PC-9 (cell line): ENCODE measurements at regions not wholly inside any gene's neighbourhood (a gene's known extent, or its start where the extent isn't known, plus 50 kb on each side); places are given as distances from the start of the nearest gene placed in this dataset.

Experiments
- EZH2 ChIP-seq: fragments of 200-600 bp; sonication (generic); IDR thresholded peaks from 2 replicates; pipeline ENCODE4 v1.8.0; 2017; ENCODE audit warnings: antibody characterized with exemption, low read depth
- TF ChIP-seq, protein P1 (sequence below): fragments of 200-600 bp; sonication (generic); conservative IDR thresholded peaks from 2 replicates; pipeline ENCODE4 v1.6.1; 2017; ENCODE audit warnings: mixed run types, antibody characterized with exemption, mild to moderate bottlenecking, moderate library complexity

DNA sequence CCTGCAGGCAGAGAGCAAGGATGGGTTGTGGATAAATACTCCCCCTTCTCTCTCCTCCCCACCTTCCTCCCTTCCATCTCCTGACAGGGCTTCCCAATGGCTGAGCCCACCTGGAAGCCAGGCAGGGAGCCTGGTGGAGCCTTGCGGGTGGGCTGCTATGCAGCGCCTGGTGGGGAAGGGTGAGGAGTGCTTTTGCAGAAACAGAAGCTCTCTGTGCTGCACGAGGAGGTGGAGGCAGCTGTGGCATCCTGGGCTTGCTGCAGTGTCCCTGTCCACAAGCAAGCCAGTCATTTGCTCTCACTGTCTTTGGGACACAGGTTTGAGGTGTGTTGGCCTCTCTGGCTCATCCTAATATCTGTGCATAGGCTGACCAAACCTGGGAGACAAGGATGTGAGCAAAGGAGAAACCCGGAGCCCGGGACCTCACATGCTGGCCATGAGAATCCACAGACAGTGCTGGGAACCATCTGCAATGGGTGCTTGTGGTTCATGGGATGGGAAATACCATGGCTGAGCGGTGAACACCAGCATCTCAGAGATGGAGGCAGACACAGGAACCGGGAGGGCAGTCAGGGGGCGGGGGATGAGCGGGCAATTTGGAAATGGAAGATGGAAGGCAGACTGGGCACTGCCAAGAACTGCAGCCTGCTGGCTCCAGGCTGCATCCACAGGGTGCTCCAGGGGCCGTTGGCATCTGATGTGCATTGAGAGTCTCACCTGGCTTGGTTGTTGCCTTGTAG is 364.2 kb downstream of the GLRX3 start:
- TF ChIP-seq, protein P1, sequence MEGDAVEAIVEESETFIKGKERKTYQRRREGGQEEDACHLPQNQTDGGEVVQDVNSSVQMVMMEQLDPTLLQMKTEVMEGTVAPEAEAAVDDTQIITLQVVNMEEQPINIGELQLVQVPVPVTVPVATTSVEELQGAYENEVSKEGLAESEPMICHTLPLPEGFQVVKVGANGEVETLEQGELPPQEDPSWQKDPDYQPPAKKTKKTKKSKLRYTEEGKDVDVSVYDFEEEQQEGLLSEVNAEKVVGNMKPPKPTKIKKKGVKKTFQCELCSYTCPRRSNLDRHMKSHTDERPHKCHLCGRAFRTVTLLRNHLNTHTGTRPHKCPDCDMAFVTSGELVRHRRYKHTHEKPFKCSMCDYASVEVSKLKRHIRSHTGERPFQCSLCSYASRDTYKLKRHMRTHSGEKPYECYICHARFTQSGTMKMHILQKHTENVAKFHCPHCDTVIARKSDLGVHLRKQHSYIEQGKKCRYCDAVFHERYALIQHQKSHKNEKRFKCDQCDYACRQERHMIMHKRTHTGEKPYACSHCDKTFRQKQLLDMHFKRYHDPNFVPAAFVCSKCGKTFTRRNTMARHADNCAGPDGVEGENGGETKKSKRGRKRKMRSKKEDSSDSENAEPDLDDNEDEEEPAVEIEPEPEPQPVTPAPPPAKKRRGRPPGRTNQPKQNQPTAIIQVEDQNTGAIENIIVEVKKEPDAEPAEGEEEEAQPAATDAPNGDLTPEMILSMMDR: no peak
- no peak for TF ChIP-seq EZH2
